ENCODE measurements at regions not wholly inside any gene's neighbourhood (a gene's known extent, or its start where the extent isn't known, plus 50 kb on each side); places are given as distances from the start of the nearest gene placed in this dataset.

- POLR2A ChIA-PET, result no interaction called here
- 63% methylated on average over 4 of the region's 4 CpGs for WGBS (ENCODE audit: low lambda C conversion rate)
- peaks cover 4 to 10% of the 10 kb centered on the region in 2 experiments; a peak in 2 of 4 replicates for H3K4me1 ChIP-seq (ENCODE audit: control insufficient read depth in 1 of 2, insufficient read depth in 2 of 2, low read depth in 1 of 2, low read length in 1 of 2)
- TF ChIP-seq FOSL2 (IDR thresholded peaks at IDR 0.05; ENCODE audit: borderline replicate concordance, low read depth), result no peak
- TF ChIP-seq SIN3A (IDR thresholded peaks at IDR 0.05; ENCODE audit: borderline replicate concordance, low read depth, low read length), result no peak
- TF ChIP-seq NRF1 (IDR thresholded peaks at IDR 0.05; ENCODE audit: low read depth, low read length), result no peak
- TF ChIP-seq ZBTB33 (IDR thresholded peaks at IDR 0.05; ENCODE audit: borderline replicate concordance, low read depth), result no peak
- no peak for TF ChIP-seq USF1 (IDR thresholded peaks at IDR 0.05; ENCODE audit: borderline replicate concordance, low read depth)
- TF ChIP-seq USF2 (IDR thresholded peaks at IDR 0.05; ENCODE audit: borderline replicate concordance, low read depth, low read length), result no peak
- no peak for TF ChIP-seq ELF1 (IDR thresholded peaks at IDR 0.05)
- peak in 1 of 2 experiments; percentile 58; a peak in 2 of 4 replicates for TF ChIP-seq EP300 (IDR thresholded peaks at IDR 0.05; ENCODE audit: borderline replicate concordance in 1 of 2, low read depth in 1 of 2, low read length in 1 of 2)
- no peak for TF ChIP-seq MAX (IDR thresholded peaks at IDR 0.05; ENCODE audit: low read depth)
- no peak; the same call in 1 of the 2 replicates for TF ChIP-seq RFX5 (IDR thresholded peaks at IDR 0.05; ENCODE audit: low read length)
- TF ChIP-seq FOXM1 (IDR thresholded peaks at IDR 0.05; ENCODE audit: low read depth), result no peak
- no peak for TF ChIP-seq JUND (IDR thresholded peaks at IDR 0.05)
- TF ChIP-seq REST (IDR thresholded peaks at IDR 0.05; ENCODE audit: low read depth, low read length), result no peak
- no peak for TF ChIP-seq EZH2phosphoT487 (IDR thresholded peaks at IDR 0.05; ENCODE audit: borderline replicate concordance, low read depth)
- no peak for TF ChIP-seq TAF1 (IDR thresholded peaks at IDR 0.05; ENCODE audit: borderline replicate concordance, low read depth, low read length)
- TF ChIP-seq NFIC (IDR thresholded peaks at IDR 0.05; ENCODE audit: borderline replicate concordance), result no peak
- TF ChIP-seq MXI1 (IDR thresholded peaks at IDR 0.05; ENCODE audit: low read depth, low read length), result 0 out of 2 replicates have a peak, but pooled peaks have one; percentile 35
- no peak for TF ChIP-seq TEAD4 (IDR thresholded peaks at IDR 0.05; ENCODE audit: borderline replicate concordance, insufficient read depth)
- no peak for TF ChIP-seq SMC3 (IDR thresholded peaks at IDR 0.05; ENCODE audit: low read depth, low read length)
- TF ChIP-seq RCOR1 (IDR thresholded peaks at IDR 0.05; ENCODE audit: low read length), result peak; percentile 79; the same call in 1 of the 2 replicates
- peak; percentile 33; the same call in 1 of the 2 replicates for TF ChIP-seq RAD21 (IDR thresholded peaks at IDR 0.05; ENCODE audit: low read length)
- no peak for TF ChIP-seq GABPA (IDR thresholded peaks at IDR 0.05; ENCODE audit: low read depth)
- peak; percentile 29; the same call in 1 of the 2 replicates for TF ChIP-seq FOXJ3 (CRISPR knock-in tag; IDR thresholded peaks at IDR 0.05)
- TF ChIP-seq PBX3 (IDR thresholded peaks at IDR 0.05), result no peak
- TF ChIP-seq GATA2 (CRISPR knock-in tag; IDR thresholded peaks at IDR 0.05), result peak; percentile 77
- no peak for TF ChIP-seq YY1 (IDR thresholded peaks at IDR 0.05; ENCODE audit: low read depth)
Measured at GRCh38 chr6:113610377-113610988, 246.7 kb upstream of the MARCKS start.

More at GRCh38 chr6:113610377-113610988, 246.7 kb upstream of the MARCKS start:
- H3F3A ChIP-seq (replicated peaks; ENCODE audit: insufficient read depth), result no peaks in the 10 kb centered on the region
- H3K36me3 ChIP-seq (replicated peaks in 1 of 2; ENCODE audit: control insufficient read depth in 1 of 2, insufficient read depth in 2 of 2, low read length in 1 of 2), result no peaks in the 10 kb centered on the region
- no peaks in the 10 kb centered on the region for H3K9me2 ChIP-seq
- no peaks in the 10 kb centered on the region for H4K20me1 ChIP-seq (ENCODE audit: insufficient read depth)
- no peak overlapping the region for H3K4me2 ChIP-seq
- no peaks in the 10 kb centered on the region for H3K79me2 ChIP-seq (ENCODE audit: insufficient read depth)
- no peak overlapping the region for H3K9ac ChIP-seq
- H3K27ac ChIP-seq (ENCODE audit: low read depth in 2 of 2, low read length in 1 of 2), result peak overlapping the region; percentile 38 to 92; a peak in 3 of 4 replicates
- H3K9me3 ChIP-seq, result no peaks in the 10 kb centered on the region
- H3K27me3 ChIP-seq (ENCODE audit: insufficient read depth), result no peaks in the 10 kb centered on the region
- CTCF ChIA-PET, result interaction anchor here (1.4 to 2.5 kb wide), 2 partner anchors 38 to 245 kb away, joined by 3 to 7 read pairs; no protein-coding TSS in a partner anchor
- DNase-seq, result peak; percentile 13
- no peak overlapping the region for H3K4me3 ChIP-seq (ENCODE audit: low read depth in 2 of 2, low read length in 1 of 2)
- H2AFZ ChIP-seq (ENCODE audit: low read depth), result no peak overlapping the region

All from SK-N-SH (cell line).